NCI-H69 (cell line): ENCODE measurements at regions not wholly inside any gene's neighbourhood (a gene's known extent, or its start where the extent isn't known, plus 50 kb on each side); places are given as distances from the start of the nearest gene placed in this dataset.
"Not testable (repeated sequence)": the region's sequence is repeated elsewhere in the genome, so short reads cannot be mapped to it uniquely, and the experiment has no call there.

Source experiments
- DNase-seq: peaks from one replicate; lab custom pipeline; 2025; lab: John Stamatoyannopoulos, UW

DNA sequence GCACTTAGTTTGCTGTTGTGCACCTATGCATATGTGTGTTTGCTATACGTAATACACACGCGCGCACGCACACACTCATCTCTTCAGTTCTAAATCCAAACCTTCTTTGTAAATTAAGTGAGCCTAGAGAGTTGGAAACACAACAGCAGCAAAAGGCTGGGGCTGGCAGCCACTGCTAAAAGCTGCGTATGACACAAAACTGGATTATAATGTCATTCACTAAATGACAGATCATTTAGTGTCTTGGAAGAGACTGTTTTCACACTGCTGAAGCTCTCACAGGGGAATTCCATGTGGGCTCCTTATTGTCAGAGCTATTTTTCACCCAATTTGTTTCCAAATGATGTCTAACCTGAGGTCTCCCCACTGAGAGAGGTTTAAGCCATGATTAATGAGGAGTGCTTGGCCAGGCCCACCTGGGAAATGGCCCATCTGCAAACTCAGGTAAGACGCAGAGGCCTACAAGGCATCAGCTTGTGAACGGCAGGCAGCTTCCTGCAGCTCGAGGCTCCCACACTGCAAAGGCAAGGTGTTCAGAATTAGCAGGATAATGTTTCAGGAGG, 94.2 kb downstream of the OLIG3 start:
- peak; percentile 99 for DNase-seq

DNA sequence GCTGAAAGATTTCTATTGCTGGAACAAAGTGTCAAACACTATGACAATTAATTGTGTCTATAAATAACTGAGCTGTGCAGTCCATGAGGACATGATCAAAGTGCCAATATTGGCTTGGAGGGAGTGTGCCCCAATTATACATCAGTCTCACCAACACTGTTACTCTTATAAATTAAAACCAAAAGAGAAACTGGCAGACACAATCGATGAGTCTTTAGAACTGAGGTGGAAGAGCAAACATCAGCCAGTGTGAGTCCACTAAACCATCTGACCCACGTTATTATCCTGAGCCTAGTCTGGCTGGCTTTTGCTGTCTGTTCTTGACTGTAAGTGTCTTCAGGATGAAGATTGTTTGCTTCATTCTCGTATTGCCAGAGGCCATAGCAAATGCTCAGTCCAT, 98.9 kb downstream of the OLIG3 start:
- DNase-seq = peak; percentile 44

- DNase-seq = no peak
Measured at GRCh38 chr6:137391061-137391814, 103.0 kb downstream of the OLIG3 start.

DNA sequence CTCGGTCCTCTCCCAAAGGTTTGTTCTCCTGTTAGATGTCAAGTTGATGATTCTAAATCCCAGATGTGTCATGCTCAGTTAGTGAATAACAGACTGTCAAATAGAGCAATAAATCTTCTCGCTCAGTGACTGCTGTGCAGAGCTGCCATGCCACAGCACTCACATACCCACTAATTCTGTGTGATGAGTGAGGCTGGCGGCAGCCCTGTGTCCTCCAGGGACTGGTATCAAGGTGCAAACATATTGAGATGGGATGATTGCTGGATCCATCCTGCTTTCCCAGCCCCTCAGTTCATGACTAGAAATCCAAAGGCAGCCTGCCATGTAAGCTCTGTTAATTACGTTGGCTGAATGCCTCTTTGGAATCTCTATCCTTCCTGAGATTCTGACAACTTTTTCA, 103.9 kb downstream of the OLIG3 start:
- peak; percentile 79 for DNase-seq

- DNase-seq = peak; percentile 18
Measured at GRCh38 chr6:137389150-137389704, 105.0 kb downstream of the OLIG3 start.

DNA sequence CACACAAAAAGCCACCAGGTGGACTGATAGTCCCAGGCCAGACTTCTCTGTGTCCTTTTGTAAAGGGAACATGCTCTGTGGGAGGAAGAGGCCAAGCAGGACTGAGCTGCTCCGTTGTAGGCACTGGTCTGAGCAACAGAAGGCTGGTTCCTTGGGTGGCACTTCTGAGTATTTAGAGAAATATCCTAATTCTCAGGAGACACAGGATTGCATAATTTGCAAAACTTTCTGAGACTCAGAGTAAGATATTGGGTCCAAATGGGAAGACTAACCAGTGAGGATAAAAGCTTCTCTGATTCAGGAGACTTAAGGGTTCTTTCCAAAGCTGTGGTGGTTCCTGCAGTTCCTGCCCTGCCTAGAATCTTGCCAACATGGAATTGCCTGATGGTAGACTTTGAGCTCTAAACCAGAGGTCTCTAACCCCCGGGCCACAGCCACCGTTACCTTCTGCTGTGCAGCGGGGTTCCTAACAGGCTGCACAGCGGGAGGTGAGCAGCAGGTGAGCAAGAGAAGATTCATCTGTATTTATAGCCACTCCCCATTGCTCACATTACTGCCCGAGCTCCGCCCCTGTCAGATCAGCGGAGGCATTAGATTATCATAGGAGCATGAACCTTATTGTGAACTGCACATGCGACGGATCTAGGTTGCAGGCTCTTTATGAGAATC, 107.0 kb downstream of the OLIG3 start:
- peak; percentile 81 for DNase-seq

DNA sequence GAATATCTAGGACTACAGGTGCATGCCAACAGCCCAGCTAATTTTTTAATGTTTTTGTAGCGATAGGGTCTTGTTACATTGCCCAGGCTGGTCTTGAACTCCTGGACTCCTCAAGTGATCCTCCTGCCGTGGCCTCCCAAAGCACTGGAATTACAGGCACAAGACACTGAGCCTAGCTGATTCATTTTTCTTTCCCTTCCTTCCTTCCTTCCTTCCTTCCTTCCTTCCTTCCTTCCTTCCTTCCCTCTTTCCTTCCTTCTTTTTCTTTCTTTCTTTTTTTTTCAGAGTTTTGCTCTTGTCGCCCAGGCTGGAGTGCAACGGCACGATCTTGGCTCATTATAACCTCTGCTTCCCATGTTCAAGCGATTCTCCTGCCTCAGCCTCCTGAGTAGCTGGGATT, 110.9 kb downstream of the OLIG3 start:
- DNase-seq = not testable (repeated sequence)

DNA sequence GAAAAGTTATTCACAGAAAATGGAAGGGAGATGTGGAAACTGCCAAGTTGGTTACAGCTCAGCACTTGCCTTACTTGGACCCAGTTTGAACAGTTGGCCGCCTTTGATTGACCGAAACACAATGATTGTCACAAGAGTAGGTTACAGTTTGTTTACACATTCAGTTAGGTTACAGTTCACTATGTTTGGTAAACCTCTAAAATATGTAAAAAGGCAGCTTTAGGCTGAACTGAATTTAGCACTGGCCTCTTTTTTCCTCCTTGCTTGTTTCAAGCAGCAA, 116.2 kb downstream of the OLIG3 start:
- no peak for DNase-seq

- DNase-seq = no peak
Measured at GRCh38 chr6:137373296-137373695, 120.9 kb downstream of the OLIG3 start.

- DNase-seq = no peak
Measured at GRCh38 chr6:137372532-137372931, 121.7 kb downstream of the OLIG3 start.

GRCh38 chr6:137371634-137372016, 122.6 kb downstream of the OLIG3 start:
- no peak for DNase-seq

- peak; percentile 41 for DNase-seq
Measured at GRCh38 chr6:137370871-137371633, 123.1 kb downstream of the OLIG3 start.

DNA sequence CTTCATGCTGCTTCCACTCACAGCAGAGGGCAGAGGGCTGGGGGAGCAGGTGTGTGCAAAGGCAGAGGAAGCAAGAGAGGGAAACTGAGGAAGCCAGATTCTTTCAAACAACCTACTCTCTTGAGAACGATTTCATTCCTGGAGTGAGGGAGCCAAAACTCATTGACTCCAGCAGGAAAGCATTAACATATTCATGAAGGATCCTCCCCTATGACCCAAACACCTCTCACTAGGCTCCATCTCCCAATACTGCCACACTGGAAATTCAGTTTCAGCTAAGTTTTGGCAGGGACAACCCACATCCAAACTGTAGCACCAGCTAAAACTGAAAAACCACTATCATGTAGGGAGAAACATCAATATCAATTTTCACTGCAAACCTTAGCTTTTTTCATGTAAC, 125.1 kb downstream of the OLIG3 start:
- DNase-seq = no peak

DNA sequence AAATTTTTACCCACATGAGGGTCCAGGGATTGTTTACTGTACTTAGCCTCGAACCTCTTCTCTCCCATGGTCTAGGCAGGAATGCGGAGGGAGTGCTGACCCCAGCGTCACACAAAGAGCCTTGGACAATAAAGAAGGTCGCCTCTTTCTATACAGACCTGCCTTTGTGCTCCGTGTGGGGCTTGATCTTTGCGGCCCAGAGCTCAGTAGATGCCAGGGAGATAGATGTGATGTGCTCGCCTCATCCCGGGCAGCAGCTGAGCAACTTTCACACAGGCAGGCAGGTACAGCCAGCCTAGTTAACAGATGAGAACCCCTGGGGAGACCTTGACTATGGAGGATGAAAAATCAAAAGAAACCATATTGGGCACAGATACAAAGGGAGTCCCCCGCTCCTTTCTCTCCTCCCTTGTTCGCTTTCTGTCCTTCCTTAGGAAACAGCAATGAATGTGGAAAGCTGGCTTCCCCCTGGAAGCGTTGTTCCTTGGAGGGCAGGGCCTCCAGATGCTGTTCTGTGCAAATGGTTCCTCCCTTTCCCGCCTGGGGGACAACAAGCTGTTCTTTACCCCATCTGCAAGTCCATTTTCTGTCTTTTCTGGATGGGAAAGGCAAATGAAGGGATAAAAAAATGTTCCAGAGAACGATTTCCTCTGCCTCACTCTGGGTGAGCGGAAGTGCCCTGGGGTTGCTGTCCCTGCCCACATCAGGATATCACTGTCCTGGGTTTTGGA, 128.3 kb downstream of the OLIG3 start:
- DNase-seq = peak; percentile 36

- no peak for DNase-seq
Measured at GRCh38 chr6:137363805-137364138, 130.4 kb downstream of the OLIG3 start.

DNA sequence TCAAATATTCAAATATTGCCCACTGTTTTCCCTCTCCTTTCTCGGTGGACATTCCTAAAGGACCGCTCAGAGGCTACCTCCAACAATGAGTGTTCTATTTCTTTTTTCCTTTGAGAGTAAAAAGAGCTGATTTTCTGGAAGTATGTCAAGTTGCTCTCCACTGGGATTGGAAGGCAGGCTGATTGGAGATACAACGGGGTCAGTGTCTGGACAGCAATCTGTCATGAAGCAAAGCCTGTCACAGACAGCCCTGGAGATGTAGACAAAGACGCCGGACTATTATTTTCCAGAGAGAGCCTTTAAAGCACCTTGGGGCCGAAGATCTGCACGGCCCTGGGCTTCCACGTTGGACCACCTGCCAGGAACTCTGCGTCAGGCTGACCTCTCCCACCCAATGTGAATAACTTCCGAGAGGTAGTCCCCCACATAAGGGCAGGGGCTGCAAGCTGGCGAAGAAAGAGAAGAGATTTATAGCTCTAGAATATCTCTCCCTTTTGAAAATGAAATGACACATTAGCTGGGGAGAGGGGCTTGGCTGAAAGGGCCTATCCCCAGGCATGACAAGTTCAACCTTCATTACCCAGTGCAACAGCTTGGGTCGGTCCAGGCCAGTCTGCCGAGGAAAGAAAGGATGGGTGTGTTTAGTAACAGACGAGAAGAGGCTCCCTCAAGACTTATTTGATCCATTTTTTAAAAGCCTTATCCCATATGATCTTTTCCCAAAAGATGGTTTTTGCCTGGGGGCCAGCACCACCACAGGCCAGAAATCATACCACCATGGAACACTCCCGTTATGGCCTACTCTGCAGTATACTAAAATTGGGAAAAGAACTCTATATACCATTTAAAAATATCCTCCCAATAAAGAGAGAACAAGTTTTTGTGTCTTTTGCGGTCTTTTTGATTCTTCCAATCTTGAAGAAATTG, 131.1 kb downstream of the OLIG3 start:
- no peak for DNase-seq

GRCh38 chr6:137361701-137362100, 132.5 kb downstream of the OLIG3 start:
- no peak for DNase-seq

DNA sequence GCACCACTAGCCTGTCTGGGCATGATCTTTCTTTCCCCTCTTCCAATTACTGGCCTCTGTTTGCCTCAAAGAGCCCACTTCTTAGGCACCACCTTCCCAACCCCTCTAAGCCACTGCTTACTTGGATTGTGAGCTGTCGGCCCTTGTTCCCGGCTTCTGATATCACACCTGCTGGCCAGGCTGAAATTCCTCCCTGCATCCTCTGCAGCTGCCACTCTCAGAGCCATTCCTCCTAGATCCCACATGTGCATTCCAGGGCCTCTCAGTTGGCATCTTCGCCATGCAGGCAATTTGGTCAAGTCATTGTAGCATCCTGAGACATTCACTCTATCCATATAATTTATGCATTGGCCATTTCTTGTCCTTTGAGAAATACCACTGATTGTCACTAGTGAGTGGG, 135.9 kb downstream of the OLIG3 start:
- DNase-seq = peak; percentile 37

- DNase-seq = no peak
Measured at GRCh38 chr6:137357948-137358266, 136.3 kb downstream of the OLIG3 start.

- peak; percentile 41 for DNase-seq
Measured at GRCh38 chr6:137357263-137357947, 136.8 kb downstream of the OLIG3 start.
